ENCODE measurements at regions not wholly inside any gene's neighbourhood (a gene's known extent, or its start where the extent isn't known, plus 50 kb on each side); places are given as distances from the start of the nearest gene placed in this dataset.

DNA sequence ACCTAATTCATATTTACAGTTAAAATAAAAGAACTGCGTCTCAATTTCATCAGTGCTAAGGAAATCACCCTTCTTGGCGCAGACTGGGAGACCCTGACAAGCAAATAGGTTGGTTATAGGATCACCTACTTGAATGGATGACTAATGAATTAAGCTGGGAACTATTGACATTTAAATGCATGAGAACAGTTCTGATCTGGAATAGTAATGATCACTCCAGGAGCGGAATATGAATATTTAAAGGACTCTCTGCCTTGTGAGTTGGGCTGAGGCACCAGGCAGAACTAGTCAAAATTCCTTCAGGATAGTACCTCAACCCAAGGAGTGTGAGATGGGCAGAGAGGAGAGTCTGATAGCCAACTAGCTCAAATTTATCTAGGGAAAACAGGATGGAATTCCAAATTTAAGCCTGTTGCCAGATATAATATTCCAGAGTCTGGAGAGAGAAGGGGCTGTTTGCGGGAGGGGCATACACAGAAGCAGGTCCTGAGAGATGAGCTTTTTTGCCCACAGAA, 364.4 kb downstream of the CSNK1G3 start:
- TF ChIP-seq, protein P1, sequence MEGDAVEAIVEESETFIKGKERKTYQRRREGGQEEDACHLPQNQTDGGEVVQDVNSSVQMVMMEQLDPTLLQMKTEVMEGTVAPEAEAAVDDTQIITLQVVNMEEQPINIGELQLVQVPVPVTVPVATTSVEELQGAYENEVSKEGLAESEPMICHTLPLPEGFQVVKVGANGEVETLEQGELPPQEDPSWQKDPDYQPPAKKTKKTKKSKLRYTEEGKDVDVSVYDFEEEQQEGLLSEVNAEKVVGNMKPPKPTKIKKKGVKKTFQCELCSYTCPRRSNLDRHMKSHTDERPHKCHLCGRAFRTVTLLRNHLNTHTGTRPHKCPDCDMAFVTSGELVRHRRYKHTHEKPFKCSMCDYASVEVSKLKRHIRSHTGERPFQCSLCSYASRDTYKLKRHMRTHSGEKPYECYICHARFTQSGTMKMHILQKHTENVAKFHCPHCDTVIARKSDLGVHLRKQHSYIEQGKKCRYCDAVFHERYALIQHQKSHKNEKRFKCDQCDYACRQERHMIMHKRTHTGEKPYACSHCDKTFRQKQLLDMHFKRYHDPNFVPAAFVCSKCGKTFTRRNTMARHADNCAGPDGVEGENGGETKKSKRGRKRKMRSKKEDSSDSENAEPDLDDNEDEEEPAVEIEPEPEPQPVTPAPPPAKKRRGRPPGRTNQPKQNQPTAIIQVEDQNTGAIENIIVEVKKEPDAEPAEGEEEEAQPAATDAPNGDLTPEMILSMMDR (IDR thresholded peaks at IDR 0.05) = no peak
- no peak for TF ChIP-seq POLR2A (IDR thresholded peaks at IDR 0.05)
- no peak overlapping the region for H3K27ac ChIP-seq
- no peaks in the 10 kb centered on the region for H3K4me1 ChIP-seq
- H3K4me3 ChIP-seq = no peak overlapping the region
- H3K36me3 ChIP-seq = no peaks in the 10 kb centered on the region
- DNase-seq = no peak
- no peaks in the 10 kb centered on the region for H3K9me3 ChIP-seq
- H3K27me3 ChIP-seq = no peaks in the 10 kb centered on the region

DNA sequence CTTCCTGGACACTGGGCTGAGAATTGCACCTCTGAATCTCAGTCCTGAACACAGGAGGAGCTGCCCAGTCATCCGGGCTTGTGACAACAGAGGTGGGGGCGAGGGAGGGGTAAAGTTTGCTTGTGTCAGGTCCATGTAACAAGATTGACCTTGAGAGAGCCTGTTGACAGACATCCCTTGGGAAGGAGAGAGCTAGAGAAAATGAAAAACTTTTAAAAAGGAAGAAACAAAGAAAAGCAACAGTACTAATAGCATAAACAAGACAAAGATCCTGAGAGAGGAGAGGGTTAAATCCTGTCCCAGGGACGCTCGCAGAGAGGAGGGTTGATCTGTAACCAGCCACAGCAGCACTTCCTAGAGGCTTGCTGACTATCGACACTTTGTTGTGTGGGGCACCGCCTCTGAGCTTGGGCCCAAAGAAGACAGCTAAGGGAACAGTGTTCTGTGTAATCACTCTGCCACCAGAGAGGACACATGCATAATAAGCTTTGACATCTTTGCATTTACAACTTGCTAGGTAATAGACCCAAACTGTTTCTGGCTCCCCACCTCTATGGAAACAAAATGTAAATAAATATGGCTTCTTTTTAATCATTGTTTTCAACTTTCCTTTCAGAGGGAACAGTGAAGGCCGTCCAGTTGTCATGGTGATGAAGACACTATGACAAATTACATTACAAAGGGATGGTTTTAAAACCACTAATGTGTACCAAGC, 363.7 kb downstream of the CSNK1G3 start:
- Histone ChIP-seq H3K9me3 (no peaks in the 10 kb centered on the region), H3K4me3 (no peak overlapping the region), H3K27me3 (no peaks in the 10 kb centered on the region), H3K4me1 (no peaks in the 10 kb centered on the region), H3K36me3 (no peaks in the 10 kb centered on the region), H3K27ac (no peak overlapping the region)
- peak in 1 of 3 donors; percentile 51 for DNase-seq
- TF ChIP-seq, protein P1 (IDR thresholded peaks at IDR 0.05) = no peak
- TF ChIP-seq POLR2A (IDR thresholded peaks at IDR 0.05) = no peak

DNA sequence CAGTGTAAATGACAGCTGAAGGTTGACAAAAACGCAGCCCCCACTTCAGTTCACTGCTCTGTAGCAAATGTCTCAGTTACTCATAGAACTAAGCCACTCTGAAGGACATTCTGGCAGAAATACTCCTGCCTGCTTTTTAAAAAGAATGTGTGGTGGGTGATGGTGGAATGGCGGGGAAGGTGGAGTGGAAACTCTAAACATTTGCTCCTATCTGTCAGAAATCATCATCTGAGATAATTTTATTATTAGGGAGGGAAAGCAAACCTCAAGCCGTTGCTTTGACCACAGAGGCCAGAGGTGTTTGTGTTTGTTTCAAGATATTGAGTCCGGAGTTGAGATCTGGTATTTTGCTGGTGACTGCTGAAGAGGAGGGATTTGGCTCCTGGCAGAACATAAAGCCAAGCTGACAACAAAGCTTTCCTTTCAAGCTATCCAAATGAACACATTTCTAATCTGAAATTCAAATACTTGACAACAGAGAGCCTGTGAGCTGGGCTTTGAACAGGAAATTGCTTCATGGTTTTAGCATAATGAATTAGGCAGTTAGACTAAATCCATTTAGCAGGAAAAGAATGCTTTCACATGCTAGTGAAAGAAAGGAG, 362.7 kb downstream of the CSNK1G3 start:
- Histone ChIP-seq H3K27ac (no peak overlapping the region), H3K4me3 (no peak overlapping the region), H3K4me1 (no peaks in the 10 kb centered on the region), H3K27me3 (no peaks in the 10 kb centered on the region), H3K36me3 (no peaks in the 10 kb centered on the region), H3K9me3 (no peaks in the 10 kb centered on the region)
- TF ChIP-seq POLR2A (IDR thresholded peaks at IDR 0.05) = no peak
- TF ChIP-seq, protein P1 (IDR thresholded peaks at IDR 0.05) = no peak
- DNase-seq = no peak

DNA sequence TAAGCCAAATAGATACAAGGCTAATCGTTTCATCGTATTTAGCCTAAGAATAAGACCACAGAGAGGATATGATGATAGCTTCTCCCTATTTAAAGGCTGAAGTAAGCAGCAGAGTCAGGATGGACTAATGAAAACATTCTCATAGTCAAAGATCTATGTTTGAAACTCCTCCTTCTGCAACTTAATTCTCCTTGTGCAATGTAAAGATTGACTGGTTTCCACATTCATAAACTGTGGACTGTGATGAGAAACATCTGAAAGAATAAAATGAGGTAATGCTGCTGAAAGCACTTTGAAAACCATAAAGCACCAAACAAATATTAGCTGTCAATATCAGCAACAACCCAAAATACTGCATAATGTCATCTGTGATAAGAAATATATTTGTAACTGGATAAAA, 361.9 kb downstream of the CSNK1G3 start:
- no peaks in the 10 kb centered on the region for H3K4me1 ChIP-seq
- TF ChIP-seq, protein P1 (IDR thresholded peaks at IDR 0.05) = no peak
- no peak for TF ChIP-seq POLR2A (IDR thresholded peaks at IDR 0.05)
- H3K4me3 ChIP-seq = no peak overlapping the region
- no peaks in the 10 kb centered on the region for H3K36me3 ChIP-seq
- no peaks in the 10 kb centered on the region for H3K27me3 ChIP-seq
- H3K9me3 ChIP-seq = no peaks in the 10 kb centered on the region
- no peak for DNase-seq
- no peak overlapping the region for H3K27ac ChIP-seq

DNA sequence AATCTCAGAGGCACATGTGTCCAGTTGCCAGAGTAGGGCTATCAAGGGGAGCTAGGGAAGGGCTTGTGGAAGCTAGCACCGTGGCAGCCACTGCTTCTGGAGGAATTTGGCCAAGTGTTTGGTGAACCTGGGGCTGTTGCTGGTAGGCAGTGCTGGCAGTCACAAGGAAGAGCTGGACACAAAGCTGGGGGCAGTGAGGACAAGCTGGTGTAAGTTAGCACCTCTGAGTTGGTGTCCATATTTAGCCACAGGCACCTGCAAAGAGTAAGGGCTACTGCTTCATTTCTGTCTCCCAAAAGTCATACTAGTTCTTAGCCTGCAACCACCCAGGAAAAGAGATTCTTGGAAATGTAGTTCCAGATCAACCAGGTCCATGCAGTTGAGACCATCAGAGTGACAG, 359.4 kb downstream of the CSNK1G3 start:
- H3K4me1 ChIP-seq = peaks cover 0 to 9% (median 0%) of the 10 kb centered on the region in 4 donors
- H3K36me3 ChIP-seq = no peaks in the 10 kb centered on the region
- no peaks in the 10 kb centered on the region for H3K27me3 ChIP-seq
- no peak for TF ChIP-seq POLR2A (IDR thresholded peaks at IDR 0.05)
- TF ChIP-seq, protein P1 (IDR thresholded peaks at IDR 0.05) = no peak
- DNase-seq = no peak
- H3K9me3 ChIP-seq = no peaks in the 10 kb centered on the region
- no peak overlapping the region for H3K27ac ChIP-seq
- no peak overlapping the region for H3K4me3 ChIP-seq
